A549 (cell line): ENCODE measurements at regions not wholly inside any gene's neighbourhood (a gene's known extent, or its start where the extent isn't known, plus 50 kb on each side); places are given as distances from the start of the nearest gene placed in this dataset.

Source experiments
- CHD2 ChIP-seq: fragments of 150-350 bp; IDR thresholded peaks from 2 replicates; pipeline ENCODE4 v1.6.1; 2014; ENCODE audit warnings: low read length; ENCODE audit not compliant: partially characterized antibody
- EP300 ChIP-seq, 2 experiments: fragments of >200 bp; sonication (Bioruptor Twin); formaldehyde crosslinking; IDR thresholded peaks; 2 replicates in 1 of 2; 3 replicates in 1 of 2; pipeline ENCODE4 v1.6.1; 2016 to 2017
- NR3C1 ChIP-seq: fragments of >200 bp; sonication (Bioruptor Twin); formaldehyde crosslinking; IDR thresholded peaks from 3 replicates; pipeline ENCODE4 v1.6.1; 2017
- PHF8 ChIP-seq: fragments of 200-600 bp; sonication (generic); IDR thresholded peaks from 2 replicates; pipeline ENCODE4 v1.6.1; 2016; ENCODE audit warnings: low read depth, mild to moderate bottlenecking, antibody characterized with exemption, moderate library complexity, borderline replicate concordance
- POLR2AphosphoS2 ChIP-seq: conservative IDR thresholded peaks from 2 replicates; pipeline ENCODE4 v1.6.1; 2012; ENCODE audit warnings: low read length, improper control_type of control experiment, inconsistent platforms
- RAD21 ChIP-seq, 2 experiments: fragments of >200 bp in 1 of 2; sonication (Bioruptor Twin) in 1 of 2; formaldehyde crosslinking in 1 of 2; IDR thresholded peaks in 1 of 2; conservative IDR thresholded peaks in 1 of 2; 2 replicates in 1 of 2; 3 replicates in 1 of 2; pipeline ENCODE4 v1.6.1; 2012 to 2018; ENCODE audit warnings: inconsistent platforms in 1 of 2
- RNF2 ChIP-seq: fragments of 200-600 bp; sonication (generic); IDR thresholded peaks from 2 replicates; pipeline ENCODE4 v1.6.1; 2016; ENCODE audit warnings: low read depth, mild to moderate bottlenecking, antibody characterized with exemption, moderate library complexity, borderline replicate concordance
- SMC3 ChIP-seq: fragments of >200 bp; sonication (Bioruptor Twin); formaldehyde crosslinking; IDR thresholded peaks from 3 replicates; pipeline ENCODE4 v1.6.1; 2018; ENCODE audit warnings: inconsistent platforms
- ZFP36 ChIP-seq: fragments of 450-650 bp; IDR thresholded peaks from 2 replicates; pipeline ENCODE4 v1.6.1; 2014; ENCODE audit warnings: borderline replicate concordance; ENCODE audit not compliant: partially characterized antibody
- TF ChIP-seq, protein P1 (sequence below): fragments of >200 bp; sonication (Bioruptor Twin); formaldehyde crosslinking; IDR thresholded peaks from 3 replicates; pipeline ENCODE4 v1.5.1; 2016
- TF ChIP-seq, protein P2 (sequence below): IDR thresholded peaks from 2 replicates; pipeline ENCODE4 v1.6.1; 2012
- TF ChIP-seq, protein P3 (sequence below): fragments of 450-650 bp; IDR thresholded peaks from 2 replicates; pipeline ENCODE4 v1.6.1; 2014; ENCODE audit warnings: antibody characterized with exemption
- TF ChIP-seq, protein P4 (sequence below): fragments of 250-450 bp; sonication (Bioruptor Pico); IDR thresholded peaks from 2 replicates; pipeline ENCODE4 v1.5.0; 2020; ENCODE audit warnings: low read depth, mild to moderate bottlenecking, moderate library complexity
- TF ChIP-seq, protein P5 (sequence below): IDR thresholded peaks from 2 replicates; pipeline ENCODE4 v1.6.1; 2012

DNA sequence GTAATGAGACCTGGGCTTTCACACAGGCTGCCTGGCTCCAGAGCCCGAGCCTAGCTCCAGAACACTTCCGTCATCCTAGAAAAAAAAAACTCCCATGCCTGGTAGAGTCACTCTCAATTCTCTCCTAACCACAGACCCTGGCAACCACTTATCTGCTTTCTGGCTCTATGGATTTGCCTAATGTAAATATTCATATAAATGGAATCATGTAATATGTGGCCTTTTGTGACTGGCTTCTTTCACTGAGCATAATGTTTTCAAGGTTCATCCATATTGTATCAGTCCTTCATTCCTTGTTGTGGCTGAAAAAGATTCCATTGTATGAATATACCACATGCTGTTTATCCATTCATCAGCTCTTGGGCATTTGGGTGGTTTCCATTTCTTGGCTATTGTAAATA is 167.7 kb upstream of the MKLN1 start:
- TF ChIP-seq, protein P1, sequence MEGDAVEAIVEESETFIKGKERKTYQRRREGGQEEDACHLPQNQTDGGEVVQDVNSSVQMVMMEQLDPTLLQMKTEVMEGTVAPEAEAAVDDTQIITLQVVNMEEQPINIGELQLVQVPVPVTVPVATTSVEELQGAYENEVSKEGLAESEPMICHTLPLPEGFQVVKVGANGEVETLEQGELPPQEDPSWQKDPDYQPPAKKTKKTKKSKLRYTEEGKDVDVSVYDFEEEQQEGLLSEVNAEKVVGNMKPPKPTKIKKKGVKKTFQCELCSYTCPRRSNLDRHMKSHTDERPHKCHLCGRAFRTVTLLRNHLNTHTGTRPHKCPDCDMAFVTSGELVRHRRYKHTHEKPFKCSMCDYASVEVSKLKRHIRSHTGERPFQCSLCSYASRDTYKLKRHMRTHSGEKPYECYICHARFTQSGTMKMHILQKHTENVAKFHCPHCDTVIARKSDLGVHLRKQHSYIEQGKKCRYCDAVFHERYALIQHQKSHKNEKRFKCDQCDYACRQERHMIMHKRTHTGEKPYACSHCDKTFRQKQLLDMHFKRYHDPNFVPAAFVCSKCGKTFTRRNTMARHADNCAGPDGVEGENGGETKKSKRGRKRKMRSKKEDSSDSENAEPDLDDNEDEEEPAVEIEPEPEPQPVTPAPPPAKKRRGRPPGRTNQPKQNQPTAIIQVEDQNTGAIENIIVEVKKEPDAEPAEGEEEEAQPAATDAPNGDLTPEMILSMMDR = no peak
- TF ChIP-seq ZFP36 = no peak
- TF ChIP-seq, protein P2, sequence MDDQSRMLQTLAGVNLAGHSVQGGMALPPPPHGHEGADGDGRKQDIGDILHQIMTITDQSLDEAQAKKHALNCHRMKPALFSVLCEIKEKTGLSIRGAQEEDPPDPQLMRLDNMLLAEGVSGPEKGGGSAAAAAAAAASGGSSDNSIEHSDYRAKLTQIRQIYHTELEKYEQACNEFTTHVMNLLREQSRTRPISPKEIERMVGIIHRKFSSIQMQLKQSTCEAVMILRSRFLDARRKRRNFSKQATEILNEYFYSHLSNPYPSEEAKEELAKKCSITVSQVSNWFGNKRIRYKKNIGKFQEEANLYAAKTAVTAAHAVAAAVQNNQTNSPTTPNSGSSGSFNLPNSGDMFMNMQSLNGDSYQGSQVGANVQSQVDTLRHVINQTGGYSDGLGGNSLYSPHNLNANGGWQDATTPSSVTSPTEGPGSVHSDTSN = no peak
- TF ChIP-seq, protein P3, sequence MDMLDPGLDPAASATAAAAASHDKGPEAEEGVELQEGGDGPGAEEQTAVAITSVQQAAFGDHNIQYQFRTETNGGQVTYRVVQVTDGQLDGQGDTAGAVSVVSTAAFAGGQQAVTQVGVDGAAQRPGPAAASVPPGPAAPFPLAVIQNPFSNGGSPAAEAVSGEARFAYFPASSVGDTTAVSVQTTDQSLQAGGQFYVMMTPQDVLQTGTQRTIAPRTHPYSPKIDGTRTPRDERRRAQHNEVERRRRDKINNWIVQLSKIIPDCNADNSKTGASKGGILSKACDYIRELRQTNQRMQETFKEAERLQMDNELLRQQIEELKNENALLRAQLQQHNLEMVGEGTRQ = no peak
- TF ChIP-seq RAD21 (conservative IDR thresholded peaks at IDR 0.05 in 1 of 2, IDR thresholded peaks at IDR 0.05 in 1 of 2) = no peak
- TF ChIP-seq RNF2 = no peak
- TF ChIP-seq SMC3 = no peak
- no peak for TF ChIP-seq EP300 (IDR thresholded peaks at IDR 0.05)
- no peak for TF ChIP-seq PHF8
- TF ChIP-seq, protein P4, sequence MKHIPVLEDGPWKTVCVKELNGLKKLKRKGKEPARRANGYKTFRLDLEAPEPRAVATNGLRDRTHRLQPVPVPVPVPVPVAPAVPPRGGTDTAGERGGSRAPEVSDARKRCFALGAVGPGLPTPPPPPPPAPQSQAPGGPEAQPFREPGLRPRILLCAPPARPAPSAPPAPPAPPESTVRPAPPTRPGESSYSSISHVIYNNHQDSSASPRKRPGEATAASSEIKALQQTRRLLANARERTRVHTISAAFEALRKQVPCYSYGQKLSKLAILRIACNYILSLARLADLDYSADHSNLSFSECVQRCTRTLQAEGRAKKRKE = no peak
- no peak for TF ChIP-seq POLR2AphosphoS2
- TF ChIP-seq, protein P5, sequence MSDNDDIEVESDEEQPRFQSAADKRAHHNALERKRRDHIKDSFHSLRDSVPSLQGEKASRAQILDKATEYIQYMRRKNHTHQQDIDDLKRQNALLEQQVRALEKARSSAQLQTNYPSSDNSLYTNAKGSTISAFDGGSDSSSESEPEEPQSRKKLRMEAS = no peak
- no peak for TF ChIP-seq NR3C1
- no peak for TF ChIP-seq CHD2
